Retinal pigment epithelial cell (primary cell): ENCODE measurements at regions not wholly inside any gene's neighbourhood (a gene's known extent, or its start where the extent isn't known, plus 50 kb on each side); places are given as distances from the start of the nearest gene placed in this dataset.

Source experiments
- DNase-seq: peaks from one replicate; pipeline ENCODE4 v3.0.0-alpha.2; 2010; ENCODE audit warnings: low read depth
- H3K4me3 ChIP-seq: 2 replicates; pipeline ENCODE4 v1.5.1; 2011; ENCODE audit warnings: mild to moderate bottlenecking, low read length, control low read depth, moderate library complexity
- TF ChIP-seq, protein P1 (sequence below): conservative IDR thresholded peaks from 2 replicates; pipeline ENCODE4 v1.5.1; 2011; ENCODE audit warnings: low read depth, low read length, control low read depth, inconsistent platforms

DNA sequence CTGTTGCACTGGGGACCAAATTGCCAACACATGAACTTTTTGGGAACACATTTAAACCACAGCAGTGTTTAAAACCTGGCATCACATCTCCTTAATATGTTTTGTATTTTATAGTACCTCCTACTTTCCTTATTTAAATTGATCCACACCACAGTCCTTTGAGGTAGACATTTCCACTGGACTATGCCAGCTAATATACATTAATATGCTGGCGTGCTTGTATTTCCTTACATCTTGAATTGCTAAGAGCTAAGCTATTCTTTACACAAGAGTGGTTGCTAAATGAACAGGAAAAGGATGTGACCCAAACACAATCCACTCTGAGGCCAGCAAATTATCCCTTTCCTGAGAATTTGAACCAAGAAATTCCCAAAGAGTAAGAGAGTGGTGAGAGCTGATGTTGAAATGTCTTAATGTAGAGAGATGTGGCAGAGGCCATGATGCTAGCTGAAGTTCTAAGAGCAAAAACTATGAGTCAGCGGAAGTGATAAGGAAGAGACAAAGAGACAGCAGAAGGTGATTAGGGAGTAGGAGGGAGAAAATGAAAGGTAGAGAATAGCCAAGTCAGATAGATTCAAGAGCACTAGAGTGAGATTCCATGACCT lies 131.2 kb downstream of the CD47 start:
- TF ChIP-seq, protein P1, sequence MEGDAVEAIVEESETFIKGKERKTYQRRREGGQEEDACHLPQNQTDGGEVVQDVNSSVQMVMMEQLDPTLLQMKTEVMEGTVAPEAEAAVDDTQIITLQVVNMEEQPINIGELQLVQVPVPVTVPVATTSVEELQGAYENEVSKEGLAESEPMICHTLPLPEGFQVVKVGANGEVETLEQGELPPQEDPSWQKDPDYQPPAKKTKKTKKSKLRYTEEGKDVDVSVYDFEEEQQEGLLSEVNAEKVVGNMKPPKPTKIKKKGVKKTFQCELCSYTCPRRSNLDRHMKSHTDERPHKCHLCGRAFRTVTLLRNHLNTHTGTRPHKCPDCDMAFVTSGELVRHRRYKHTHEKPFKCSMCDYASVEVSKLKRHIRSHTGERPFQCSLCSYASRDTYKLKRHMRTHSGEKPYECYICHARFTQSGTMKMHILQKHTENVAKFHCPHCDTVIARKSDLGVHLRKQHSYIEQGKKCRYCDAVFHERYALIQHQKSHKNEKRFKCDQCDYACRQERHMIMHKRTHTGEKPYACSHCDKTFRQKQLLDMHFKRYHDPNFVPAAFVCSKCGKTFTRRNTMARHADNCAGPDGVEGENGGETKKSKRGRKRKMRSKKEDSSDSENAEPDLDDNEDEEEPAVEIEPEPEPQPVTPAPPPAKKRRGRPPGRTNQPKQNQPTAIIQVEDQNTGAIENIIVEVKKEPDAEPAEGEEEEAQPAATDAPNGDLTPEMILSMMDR: no peak
- no peak for DNase-seq
- H3K4me3 ChIP-seq: no peak overlapping the region

DNA sequence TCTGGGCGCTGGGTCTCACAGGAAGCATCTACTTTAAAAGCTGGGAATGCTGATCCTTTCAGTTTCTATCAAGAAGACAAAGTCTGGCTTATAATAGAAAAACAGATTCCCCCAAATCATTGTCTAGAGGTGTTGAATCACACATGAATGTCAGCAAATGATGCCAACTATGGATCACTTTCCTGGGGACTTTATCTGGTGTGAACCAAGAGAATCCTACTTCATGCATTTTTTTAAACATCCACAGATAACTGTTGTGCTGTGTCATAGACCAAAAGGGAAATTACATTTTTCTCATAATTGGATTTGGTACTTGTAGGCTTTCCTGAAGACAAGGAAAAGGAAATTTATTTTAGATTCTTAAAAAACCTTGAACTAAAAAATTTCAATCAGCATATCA lies 132.7 kb downstream of the CD47 start:
- TF ChIP-seq, protein P1: no peak
- DNase-seq: no peak
- no peak overlapping the region for H3K4me3 ChIP-seq

DNA sequence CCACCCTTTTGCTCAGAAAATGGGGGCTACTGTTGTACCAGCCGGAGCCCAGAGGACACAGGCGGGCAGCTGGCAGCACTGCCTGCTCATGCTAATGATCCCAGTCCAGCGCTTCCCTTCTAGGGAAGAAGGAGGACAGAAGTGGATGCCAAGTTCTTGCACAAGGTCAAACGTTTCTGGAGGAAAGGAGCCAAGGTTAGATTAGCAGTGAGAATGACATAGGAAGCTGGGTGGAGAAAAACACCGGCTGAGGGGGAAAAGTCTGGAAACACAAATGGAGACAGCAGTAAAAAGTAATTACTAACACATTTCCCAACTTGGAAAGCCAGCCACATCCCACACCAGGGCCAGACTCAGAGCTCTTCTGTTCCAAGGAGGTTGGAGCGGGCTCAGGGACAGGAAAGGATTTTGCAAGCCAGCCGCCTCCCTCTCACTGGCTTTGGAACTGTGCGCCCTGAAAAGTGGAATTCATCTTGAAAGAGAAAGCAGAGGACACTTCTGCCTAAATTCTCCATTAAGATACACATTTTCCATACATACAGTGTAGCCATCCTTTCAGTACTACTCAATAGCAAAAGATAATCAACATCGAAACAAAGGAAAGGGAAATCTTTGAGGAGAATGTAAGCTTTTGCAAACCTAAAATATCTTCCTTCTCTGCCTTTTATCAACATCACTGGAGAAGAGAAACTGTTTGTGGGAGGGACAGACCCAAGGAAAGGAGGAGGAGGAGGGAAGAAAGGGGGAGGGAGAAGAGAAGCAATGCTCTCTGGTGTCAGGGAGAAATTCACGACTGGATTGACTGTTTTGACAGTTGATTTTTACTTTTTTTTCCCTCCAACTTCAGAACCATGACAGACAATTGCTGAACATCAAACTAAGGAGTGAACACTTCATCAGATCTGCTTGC lies 133.6 kb downstream of the CD47 start:
- no peak overlapping the region for H3K4me3 ChIP-seq
- DNase-seq: no peak
- TF ChIP-seq, protein P1: no peak

DNA sequence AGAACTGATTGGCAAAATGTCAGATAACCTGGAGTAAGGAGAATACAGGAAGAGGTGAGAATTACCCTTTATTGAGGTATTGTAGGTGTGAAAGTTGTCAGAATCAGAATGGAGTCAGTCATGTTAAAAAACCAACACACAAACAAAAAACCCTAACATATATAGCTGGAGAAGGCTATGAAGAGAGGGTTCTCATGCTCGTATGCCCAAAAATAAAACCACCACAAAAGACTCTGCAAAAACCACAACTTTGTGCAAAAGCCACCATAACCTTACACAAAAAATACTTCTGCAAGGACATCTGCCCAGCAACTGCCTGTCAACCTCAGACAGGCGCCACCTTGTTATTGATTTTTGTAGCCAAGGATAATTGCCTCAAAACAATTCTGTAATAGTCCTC lies 136.0 kb downstream of the CD47 start:
- TF ChIP-seq, protein P1: no peak
- no peak overlapping the region for H3K4me3 ChIP-seq
- DNase-seq: no peak

DNA sequence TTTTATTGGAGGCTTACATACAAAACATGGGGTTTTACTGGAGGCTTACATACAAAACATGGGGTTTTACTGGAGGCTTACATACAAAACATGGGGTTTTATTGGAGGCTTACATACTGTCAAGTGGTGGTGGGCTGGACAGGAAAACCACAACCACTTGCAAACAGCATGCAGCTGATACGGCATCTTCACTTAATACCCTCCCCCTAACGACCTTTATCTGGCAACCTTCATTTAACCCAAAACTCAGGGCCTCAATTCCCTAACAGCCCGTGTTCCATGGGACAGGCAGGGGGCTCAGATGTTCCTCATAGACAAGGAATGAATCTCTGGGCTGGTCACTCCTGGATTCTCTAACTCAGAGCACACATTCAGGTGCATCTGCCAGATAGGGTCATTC lies 137.1 kb downstream of the CD47 start:
- no peak for DNase-seq
- H3K4me3 ChIP-seq: no peak overlapping the region
- TF ChIP-seq, protein P1: no peak

DNA sequence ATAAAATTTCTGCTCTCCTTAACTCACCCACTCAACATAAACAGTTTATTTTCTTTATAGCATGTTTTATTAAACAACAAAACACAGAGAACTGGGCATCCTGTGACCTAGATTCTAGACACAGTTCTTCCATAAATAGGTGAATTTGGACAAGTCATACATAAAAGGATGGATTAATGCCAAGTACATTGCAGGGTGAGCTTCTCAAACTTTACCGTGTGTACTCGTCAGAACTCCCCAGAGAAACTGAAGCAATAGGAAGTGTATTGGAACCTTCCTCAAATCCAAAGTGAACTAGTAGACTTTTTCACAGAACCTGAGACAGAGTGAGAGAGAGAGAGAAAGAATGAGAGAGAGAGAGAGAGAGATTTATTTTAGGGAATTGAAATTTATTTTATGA lies 139.7 kb downstream of the CD47 start:
- TF ChIP-seq, protein P1: no peak
- no peak for DNase-seq

DNA sequence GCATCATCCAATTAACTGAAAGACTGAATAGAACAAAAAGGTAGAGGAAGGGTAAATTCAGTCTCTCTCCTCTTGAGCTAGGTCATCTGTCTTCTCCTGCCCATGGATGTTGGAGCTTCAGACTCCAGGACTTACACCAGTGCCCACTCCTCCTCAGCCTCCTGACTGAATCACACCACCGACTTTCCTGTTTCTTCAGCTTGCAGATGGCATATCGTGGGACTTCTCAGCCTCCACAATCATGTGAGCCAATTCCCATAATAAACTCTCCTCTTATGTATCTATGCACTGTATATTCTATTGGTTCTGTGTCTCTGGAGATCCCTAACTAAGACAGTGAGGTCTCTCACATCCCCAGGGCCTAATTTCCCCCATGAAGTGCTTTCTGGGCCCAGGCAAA lies 140.4 kb downstream of the CD47 start:
- no peak for DNase-seq
- TF ChIP-seq, protein P1: no peak
- H3K4me3 ChIP-seq: no peak overlapping the region

More for the DNA sequence above, 139.7 kb downstream of the CD47 start:
- no peak overlapping the region for H3K4me3 ChIP-seq
